Epithelial cell of prostate (primary cell): ENCODE measurements at regions not wholly inside any gene's neighbourhood (a gene's known extent, or its start where the extent isn't known, plus 50 kb on each side); places are given as distances from the start of the nearest gene placed in this dataset.
"Not testable (repeated sequence)": the region's sequence is repeated elsewhere in the genome, so short reads cannot be mapped to it uniquely, and the experiment has no call there.

Source experiments
- DNase-seq: peaks from one replicate; pipeline ENCODE4 v3.0.0-alpha.2; 2011; ENCODE audit warnings: low read depth, low spot score
- H3K27ac ChIP-seq: fragments of 450-650 bp; 2 replicates; pipeline ENCODE4 v1.5.1; 2017; ENCODE audit warnings: mild to moderate bottlenecking

- no peak overlapping the region for H3K27ac ChIP-seq
These were observed 110.4 kb upstream of the IPO9 start for GRCh38 chr1:201718346-201719202.

GRCh38 chr1:201719812-201720521, 109.0 kb upstream of the IPO9 start:
- no peak for DNase-seq

More at GRCh38 chr1:201718346-201719202, 110.4 kb upstream of the IPO9 start:
- DNase-seq = no peak

GRCh38 chr1:201720522-201720844, 108.5 kb upstream of the IPO9 start:
- no peak overlapping the region for H3K27ac ChIP-seq
- DNase-seq = no peak

More at GRCh38 chr1:201719812-201720521, 109.0 kb upstream of the IPO9 start:
- no peak overlapping the region for H3K27ac ChIP-seq

- DNase-seq = no peak
- H3K27ac ChIP-seq = no peak overlapping the region
These were observed 107.6 kb upstream of the IPO9 start for GRCh38 chr1:201721082-201722049.

GRCh38 chr1:201724039-201724765, 104.8 kb upstream of the IPO9 start:
- DNase-seq = no peak
- H3K27ac ChIP-seq = no peak overlapping the region

GRCh38 chr1:201724766-201725118, 104.2 kb upstream of the IPO9 start:
- DNase-seq = no peak
- H3K27ac ChIP-seq = no peak overlapping the region

- DNase-seq = no peak
- no peak overlapping the region for H3K27ac ChIP-seq
These were observed 102.3 kb upstream of the IPO9 start for GRCh38 chr1:201726700-201727099.

- no peak for DNase-seq
These were observed 100.2 kb upstream of the IPO9 start for GRCh38 chr1:201728731-201729130.

GRCh38 chr1:201729973-201730608, 98.9 kb upstream of the IPO9 start:
- no peak overlapping the region for H3K27ac ChIP-seq
- DNase-seq = no peak

More at GRCh38 chr1:201728731-201729130, 100.2 kb upstream of the IPO9 start:
- H3K27ac ChIP-seq = no peak overlapping the region

- DNase-seq = no peak
- no peak overlapping the region for H3K27ac ChIP-seq
These were observed 98.3 kb upstream of the IPO9 start for GRCh38 chr1:201730611-201731010.

- H3K27ac ChIP-seq = no peak overlapping the region
These were observed 97.8 kb upstream of the IPO9 start for GRCh38 chr1:201731142-201731541.

GRCh38 chr1:201731592-201731991, 97.4 kb upstream of the IPO9 start:
- no peak for DNase-seq

More at GRCh38 chr1:201731142-201731541, 97.8 kb upstream of the IPO9 start:
- DNase-seq = no peak

GRCh38 chr1:201732351-201732750, 96.6 kb upstream of the IPO9 start:
- no peak overlapping the region for H3K27ac ChIP-seq
- no peak for DNase-seq

More at GRCh38 chr1:201731592-201731991, 97.4 kb upstream of the IPO9 start:
- no peak overlapping the region for H3K27ac ChIP-seq

GRCh38 chr1:201734221-201734620, 94.7 kb upstream of the IPO9 start:
- not testable (repeated sequence) for DNase-seq, H3K27ac ChIP-seq

- no peak for DNase-seq
- H3K27ac ChIP-seq = no peak overlapping the region
These were observed 94.2 kb upstream of the IPO9 start for GRCh38 chr1:201734786-201735185.

GRCh38 chr1:201736707-201737320, 92.1 kb upstream of the IPO9 start:
- DNase-seq = no peak
- no peak overlapping the region for H3K27ac ChIP-seq

- DNase-seq = no peak
- H3K27ac ChIP-seq = no peak overlapping the region
These were observed 91.5 kb upstream of the IPO9 start for GRCh38 chr1:201737352-201738060.

- peak overlapping the region; percentile 53 for H3K27ac ChIP-seq
- no peak for DNase-seq
These were observed 89.9 kb upstream of the IPO9 start for GRCh38 chr1:201739080-201739479.
